ENCODE measurements at regions not wholly inside any gene's neighbourhood (a gene's known extent, or its start where the extent isn't known, plus 50 kb on each side); places are given as distances from the start of the nearest gene placed in this dataset.

DNA sequence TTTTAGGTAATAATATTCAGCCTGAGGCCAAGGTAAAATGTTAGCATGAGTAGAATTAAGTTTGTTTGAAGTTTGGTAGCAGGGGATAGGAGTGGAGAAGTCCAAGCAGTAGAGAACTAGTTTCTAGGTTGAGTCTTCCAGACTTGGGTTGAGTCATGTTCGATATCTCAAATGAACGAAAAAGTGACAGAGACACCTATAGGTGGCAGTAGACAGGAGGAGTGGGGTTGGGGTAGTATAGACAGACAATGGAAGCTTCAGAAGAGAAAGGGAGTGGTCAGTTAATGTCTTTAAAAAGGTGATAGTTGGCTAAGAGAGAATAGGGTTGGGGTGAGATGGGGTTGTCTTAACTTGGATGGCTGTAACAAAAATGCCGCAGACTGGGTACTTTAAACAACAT lies 58.7 kb upstream of the EMCN start:
- TF ChIP-seq, protein P1, sequence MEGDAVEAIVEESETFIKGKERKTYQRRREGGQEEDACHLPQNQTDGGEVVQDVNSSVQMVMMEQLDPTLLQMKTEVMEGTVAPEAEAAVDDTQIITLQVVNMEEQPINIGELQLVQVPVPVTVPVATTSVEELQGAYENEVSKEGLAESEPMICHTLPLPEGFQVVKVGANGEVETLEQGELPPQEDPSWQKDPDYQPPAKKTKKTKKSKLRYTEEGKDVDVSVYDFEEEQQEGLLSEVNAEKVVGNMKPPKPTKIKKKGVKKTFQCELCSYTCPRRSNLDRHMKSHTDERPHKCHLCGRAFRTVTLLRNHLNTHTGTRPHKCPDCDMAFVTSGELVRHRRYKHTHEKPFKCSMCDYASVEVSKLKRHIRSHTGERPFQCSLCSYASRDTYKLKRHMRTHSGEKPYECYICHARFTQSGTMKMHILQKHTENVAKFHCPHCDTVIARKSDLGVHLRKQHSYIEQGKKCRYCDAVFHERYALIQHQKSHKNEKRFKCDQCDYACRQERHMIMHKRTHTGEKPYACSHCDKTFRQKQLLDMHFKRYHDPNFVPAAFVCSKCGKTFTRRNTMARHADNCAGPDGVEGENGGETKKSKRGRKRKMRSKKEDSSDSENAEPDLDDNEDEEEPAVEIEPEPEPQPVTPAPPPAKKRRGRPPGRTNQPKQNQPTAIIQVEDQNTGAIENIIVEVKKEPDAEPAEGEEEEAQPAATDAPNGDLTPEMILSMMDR (IDR thresholded peaks at IDR 0.05) = no peak
- TF ChIP-seq POLR2A (IDR thresholded peaks at IDR 0.05) = no peak

All from thyroid gland (tissue), 4 donors.